Adrenal gland (tissue), 5 donors: ENCODE measurements at regions not wholly inside any gene's neighbourhood (a gene's known extent, or its start where the extent isn't known, plus 50 kb on each side); places are given as distances from the start of the nearest gene placed in this dataset.

Source experiments
- CTCF ChIP-seq, 6 experiments: fragments of 450-650 bp in 4 of 6; fragments of 200-600 bp in 2 of 6; sonication (generic) in 1 of 6; IDR thresholded peaks; 1 replicate in 5 of 6; 2 replicates in 1 of 6; pipeline versions ENCODE4 v1.5.1 to v1.8.0; 2016 to 2021; ENCODE audit warnings: antibody characterized with exemption in 6 of 6, mild to moderate bottlenecking in 2 of 6, moderate library complexity in 1 of 6
- POLR2A ChIP-seq, 2 donors: fragments of 450-650 bp; IDR thresholded peaks; one replicate each; pipeline ENCODE4 v1.6.1; 2017; ENCODE audit warnings: antibody characterized with exemption in 2 of 2, mild to moderate bottlenecking in 2 of 2, moderate library complexity in 1 of 2
- donor health status: DM: no; HTN: no; CAD: no.

- TF ChIP-seq POLR2A (IDR thresholded peaks at IDR 0.05), result no peak
- no peak for TF ChIP-seq CTCF (IDR thresholded peaks at IDR 0.05)
These were observed 250.2 kb upstream of the PTGER4 start for GRCh38 chr5:40429258-40430100.
